ENCODE measurements at regions not wholly inside any gene's neighbourhood (a gene's known extent, or its start where the extent isn't known, plus 50 kb on each side); places are given as distances from the start of the nearest gene placed in this dataset.

GRCh38 chr2:795531-796041 is 118.4 kb upstream of the TMEM18 start:
- H3K27ac Mint-ChIP-seq: no peak overlapping the region
- no peaks in the 10 kb centered on the region for H3K4me1 Mint-ChIP-seq
- H3K36me3 Mint-ChIP-seq: no peaks in the 10 kb centered on the region
- no peaks in the 10 kb centered on the region for H3K9me3 Mint-ChIP-seq
- H3K4me3 Mint-ChIP-seq: no peak overlapping the region
- no peaks in the 10 kb centered on the region for H3K27me3 Mint-ChIP-seq

GRCh38 chr2:794554-795241 is 117.5 kb upstream of the TMEM18 start:
- H3K4me3 Mint-ChIP-seq: no peak overlapping the region

GRCh38 chr2:793236-793635 is 116.0 kb upstream of the TMEM18 start:
- Mint-ChIP-seq H3K9me3 (no peaks in the 10 kb centered on the region), H3K4me3 (no peak overlapping the region), H3K27ac (no peak overlapping the region), H3K4me1 (no peaks in the 10 kb centered on the region), H3K36me3 (peaks cover 2% of the 10 kb centered on the region), H3K27me3 (no peaks in the 10 kb centered on the region)

More at GRCh38 chr2:794554-795241, 117.5 kb upstream of the TMEM18 start:
- no peaks in the 10 kb centered on the region for H3K36me3 Mint-ChIP-seq
- H3K9me3 Mint-ChIP-seq: no peaks in the 10 kb centered on the region
- H3K27ac Mint-ChIP-seq: no peak overlapping the region
- H3K4me1 Mint-ChIP-seq: no peaks in the 10 kb centered on the region
- H3K27me3 Mint-ChIP-seq: no peaks in the 10 kb centered on the region

- no peak overlapping the region for H3K4me3 Mint-ChIP-seq
- H3K36me3 Mint-ChIP-seq: peaks cover 2% of the 10 kb centered on the region
- H3K9me3 Mint-ChIP-seq: no peaks in the 10 kb centered on the region
- no peak overlapping the region for H3K27ac Mint-ChIP-seq
- no peaks in the 10 kb centered on the region for H3K4me1 Mint-ChIP-seq
- H3K27me3 Mint-ChIP-seq: no peaks in the 10 kb centered on the region
Observed at GRCh38 chr2:792687-793086, 115.5 kb upstream of the TMEM18 start.

- Mint-ChIP-seq H3K4me1 (no peaks in the 10 kb centered on the region), H3K27ac (no peak overlapping the region), H3K36me3 (peaks cover 2% of the 10 kb centered on the region), H3K4me3 (no peak overlapping the region), H3K9me3 (no peaks in the 10 kb centered on the region), H3K27me3 (no peaks in the 10 kb centered on the region)
Observed at GRCh38 chr2:790634-791245, 113.5 kb upstream of the TMEM18 start.

- H3K27me3 Mint-ChIP-seq: no peaks in the 10 kb centered on the region
- no peaks in the 10 kb centered on the region for H3K4me1 Mint-ChIP-seq
- H3K4me3 Mint-ChIP-seq: no peak overlapping the region
- no peaks in the 10 kb centered on the region for H3K9me3 Mint-ChIP-seq
- peaks cover 2% of the 10 kb centered on the region for H3K36me3 Mint-ChIP-seq
- H3K27ac Mint-ChIP-seq: no peak overlapping the region
Observed at GRCh38 chr2:790081-790480, 112.9 kb upstream of the TMEM18 start.

GRCh38 chr2:789529-789928 is 112.3 kb upstream of the TMEM18 start:
- peaks cover 2% of the 10 kb centered on the region for H3K36me3 Mint-ChIP-seq
- no peak overlapping the region for H3K4me3 Mint-ChIP-seq
- H3K9me3 Mint-ChIP-seq: no peaks in the 10 kb centered on the region
- H3K27ac Mint-ChIP-seq: no peak overlapping the region
- no peaks in the 10 kb centered on the region for H3K4me1 Mint-ChIP-seq
- H3K27me3 Mint-ChIP-seq: no peaks in the 10 kb centered on the region

- no peaks in the 10 kb centered on the region for H3K9me3 Mint-ChIP-seq
Observed at GRCh38 chr2:788227-789032, 111.2 kb upstream of the TMEM18 start.

GRCh38 chr2:784753-785152 is 107.5 kb upstream of the TMEM18 start:
- H3K27ac Mint-ChIP-seq: no peak overlapping the region
- H3K4me1 Mint-ChIP-seq: no peaks in the 10 kb centered on the region
- H3K36me3 Mint-ChIP-seq: peaks cover 2% of the 10 kb centered on the region
- H3K27me3 Mint-ChIP-seq: peaks cover 2% of the 10 kb centered on the region
- H3K4me3 Mint-ChIP-seq: no peak overlapping the region
- no peaks in the 10 kb centered on the region for H3K9me3 Mint-ChIP-seq

More at GRCh38 chr2:788227-789032, 111.2 kb upstream of the TMEM18 start:
- Mint-ChIP-seq H3K27me3 (no peaks in the 10 kb centered on the region), H3K4me3 (no peak overlapping the region), H3K36me3 (peaks cover 2% of the 10 kb centered on the region), H3K27ac (no peak overlapping the region), H3K4me1 (no peaks in the 10 kb centered on the region)

- Mint-ChIP-seq H3K9me3 (no peaks in the 10 kb centered on the region), H3K4me1 (no peaks in the 10 kb centered on the region), H3K27me3 (peaks cover 2% of the 10 kb centered on the region), H3K4me3 (no peak overlapping the region), H3K36me3 (no peaks in the 10 kb centered on the region), H3K27ac (no peak overlapping the region)
Observed at GRCh38 chr2:780581-780980, 103.4 kb upstream of the TMEM18 start.

GRCh38 chr2:780002-780401 is 102.8 kb upstream of the TMEM18 start:
- H3K36me3 Mint-ChIP-seq: no peaks in the 10 kb centered on the region
- H3K4me1 Mint-ChIP-seq: no peaks in the 10 kb centered on the region
- H3K27me3 Mint-ChIP-seq: peaks cover 2% of the 10 kb centered on the region
- no peaks in the 10 kb centered on the region for H3K9me3 Mint-ChIP-seq
- H3K27ac Mint-ChIP-seq: no peak overlapping the region
- H3K4me3 Mint-ChIP-seq: no peak overlapping the region

GRCh38 chr2:778731-779350 is 101.6 kb upstream of the TMEM18 start:
- Mint-ChIP-seq H3K27me3 (peaks cover 2% of the 10 kb centered on the region), H3K36me3 (no peaks in the 10 kb centered on the region), H3K4me1 (no peaks in the 10 kb centered on the region)

GRCh38 chr2:777546-777945 is 100.3 kb upstream of the TMEM18 start:
- no peaks in the 10 kb centered on the region for H3K36me3 Mint-ChIP-seq
- H3K27ac Mint-ChIP-seq: no peak overlapping the region
- no peaks in the 10 kb centered on the region for H3K9me3 Mint-ChIP-seq
- H3K4me1 Mint-ChIP-seq: no peaks in the 10 kb centered on the region
- no peak overlapping the region for H3K4me3 Mint-ChIP-seq
- peaks cover 2% of the 10 kb centered on the region for H3K27me3 Mint-ChIP-seq

More at GRCh38 chr2:778731-779350, 101.6 kb upstream of the TMEM18 start:
- Mint-ChIP-seq H3K9me3 (no peaks in the 10 kb centered on the region), H3K4me3 (no peak overlapping the region), H3K27ac (no peak overlapping the region)

GRCh38 chr2:777051-777450 is 99.8 kb upstream of the TMEM18 start:
- no peaks in the 10 kb centered on the region for H3K36me3 Mint-ChIP-seq
- H3K9me3 Mint-ChIP-seq: no peaks in the 10 kb centered on the region
- H3K4me1 Mint-ChIP-seq: no peaks in the 10 kb centered on the region
- peaks cover 2% of the 10 kb centered on the region for H3K27me3 Mint-ChIP-seq
- no peak overlapping the region for H3K27ac Mint-ChIP-seq
- no peak overlapping the region for H3K4me3 Mint-ChIP-seq

GRCh38 chr2:776487-776886 is 99.3 kb upstream of the TMEM18 start:
- no peaks in the 10 kb centered on the region for H3K9me3 Mint-ChIP-seq
- H3K4me3 Mint-ChIP-seq: no peak overlapping the region
- no peak overlapping the region for H3K27ac Mint-ChIP-seq
- peaks cover 2% of the 10 kb centered on the region for H3K27me3 Mint-ChIP-seq
- H3K36me3 Mint-ChIP-seq: no peaks in the 10 kb centered on the region
- no peaks in the 10 kb centered on the region for H3K4me1 Mint-ChIP-seq
